Skeletal muscle tissue (tissue), 3 donors: ENCODE measurements at regions not wholly inside any gene's neighbourhood (a gene's known extent, or its start where the extent isn't known, plus 50 kb on each side); places are given as distances from the start of the nearest gene placed in this dataset.

Experiments
- H3K27ac ChIP-seq: one replicate; pipeline ENCODE4 v1.7.0; 2013; ENCODE audit warnings: mild to moderate bottlenecking, low read depth, low read length, inconsistent platforms
- H3K27me3 ChIP-seq, 3 donors: one replicate each; pipeline ENCODE4 v1.7.0; 2013; ENCODE audit warnings: low read length in 3 of 3; ENCODE audit not compliant: control insufficient read depth in 3 of 3, insufficient read depth in 3 of 3
- H3K36me3 ChIP-seq, 3 donors: one replicate each; pipeline ENCODE4 v1.7.0; 2013; ENCODE audit warnings: low read length in 3 of 3; ENCODE audit not compliant: control insufficient read depth in 3 of 3, insufficient read depth in 3 of 3
- H3K4me1 ChIP-seq, 3 donors: one replicate each; pipeline ENCODE4 v1.7.0; 2013; ENCODE audit warnings: low read length in 3 of 3, mild to moderate bottlenecking in 3 of 3; ENCODE audit not compliant: control insufficient read depth in 3 of 3, insufficient read depth in 3 of 3
- H3K4me3 ChIP-seq, 3 donors: one replicate each; pipeline ENCODE4 v1.7.0; 2013; ENCODE audit warnings: low read length in 3 of 3
- H3K9ac ChIP-seq, 3 donors: one replicate each; pipeline ENCODE4 v1.7.0; 2013; ENCODE audit warnings: low read length in 3 of 3, mild to moderate bottlenecking in 3 of 3, moderate library complexity in 2 of 3, low read depth in 1 of 3
- H3K9me3 ChIP-seq, 3 donors: one replicate each; pipeline ENCODE4 v1.7.0; 2013; ENCODE audit warnings: low read length in 3 of 3; ENCODE audit not compliant: control insufficient read depth in 3 of 3
- donor health status: Osteomylitis.

- H3K9ac ChIP-seq, result no peak overlapping the region
- H3K4me1 ChIP-seq, result peaks cover 0 to 2% (median 0%) of the 10 kb centered on the region in 3 donors
- H3K4me3 ChIP-seq, result no peak overlapping the region
- H3K27me3 ChIP-seq, result peaks cover 0 to 3% (median 2%) of the 10 kb centered on the region in 3 donors
- H3K9me3 ChIP-seq, result peaks cover 0 to 2% (median 0%) of the 10 kb centered on the region in 3 donors
- H3K27ac ChIP-seq, result no peak overlapping the region
- H3K36me3 ChIP-seq, result no peaks in the 10 kb centered on the region
Observed at GRCh38 chr7:68682910-68683309, 915.4 kb upstream of the AUTS2 start.

- Histone ChIP-seq H3K9me3 (peaks cover 0 to 2% (median 0%) of the 10 kb centered on the region in 3 donors), H3K9ac (no peak overlapping the region), H3K4me3 (no peak overlapping the region)
Observed at GRCh38 chr7:68684246-68684839, 913.9 kb upstream of the AUTS2 start.

GRCh38 chr7:68684996-68685395 is 913.3 kb upstream of the AUTS2 start:
- Histone ChIP-seq H3K27me3 (peaks cover 0 to 3% (median 2%) of the 10 kb centered on the region in 3 donors), H3K36me3 (no peaks in the 10 kb centered on the region), H3K27ac (no peak overlapping the region), H3K4me3 (no peak overlapping the region), H3K4me1 (peaks cover 0 to 2% (median 0%) of the 10 kb centered on the region in 3 donors), H3K9me3 (peaks cover 0 to 2% (median 0%) of the 10 kb centered on the region in 3 donors), H3K9ac (no peak overlapping the region)

More at GRCh38 chr7:68684246-68684839, 913.9 kb upstream of the AUTS2 start:
- Histone ChIP-seq H3K36me3 (no peaks in the 10 kb centered on the region), H3K27me3 (peaks cover 0 to 3% (median 2%) of the 10 kb centered on the region in 3 donors), H3K27ac (no peak overlapping the region), H3K4me1 (peaks cover 0 to 2% (median 0%) of the 10 kb centered on the region in 3 donors)

GRCh38 chr7:68688416-68689086 is 909.7 kb upstream of the AUTS2 start:
- peak overlapping the region in 1 of 3 donors; percentile 32 for H3K4me3 ChIP-seq
- H3K9me3 ChIP-seq, result peaks cover 0 to 2% (median 0%) of the 10 kb centered on the region in 3 donors
- no peak overlapping the region for H3K27ac ChIP-seq
- H3K27me3 ChIP-seq, result peaks cover 0 to 2% (median 0%) of the 10 kb centered on the region in 3 donors
- no peaks in the 10 kb centered on the region for H3K36me3 ChIP-seq
- H3K4me1 ChIP-seq, result peaks cover 0 to 2% (median 0%) of the 10 kb centered on the region in 3 donors
- no peak overlapping the region for H3K9ac ChIP-seq

GRCh38 chr7:68689087-68689433 is 909.2 kb upstream of the AUTS2 start:
- H3K9me3 ChIP-seq, result peaks cover 0 to 2% (median 0%) of the 10 kb centered on the region in 3 donors

GRCh38 chr7:68691261-68692216 is 906.7 kb upstream of the AUTS2 start:
- Histone ChIP-seq H3K9me3 (no peaks in the 10 kb centered on the region), H3K27ac (no peak overlapping the region)

More at GRCh38 chr7:68689087-68689433, 909.2 kb upstream of the AUTS2 start:
- no peaks in the 10 kb centered on the region for H3K36me3 ChIP-seq
- peaks cover 0 to 2% (median 0%) of the 10 kb centered on the region in 3 donors for H3K4me1 ChIP-seq
- peak overlapping the region in 1 of 3 donors; percentile 32 for H3K4me3 ChIP-seq
- H3K9ac ChIP-seq, result no peak overlapping the region
- H3K27ac ChIP-seq, result no peak overlapping the region
- H3K27me3 ChIP-seq, result peaks cover 0 to 2% (median 0%) of the 10 kb centered on the region in 3 donors

GRCh38 chr7:68692511-68692910 is 905.8 kb upstream of the AUTS2 start:
- no peaks in the 10 kb centered on the region for H3K27me3 ChIP-seq
- H3K4me3 ChIP-seq, result no peak overlapping the region
- no peak overlapping the region for H3K9ac ChIP-seq
- H3K36me3 ChIP-seq, result no peaks in the 10 kb centered on the region
- no peaks in the 10 kb centered on the region for H3K4me1 ChIP-seq
- no peak overlapping the region for H3K27ac ChIP-seq
- H3K9me3 ChIP-seq, result no peaks in the 10 kb centered on the region

More at GRCh38 chr7:68691261-68692216, 906.7 kb upstream of the AUTS2 start:
- H3K27me3 ChIP-seq, result no peaks in the 10 kb centered on the region
- no peaks in the 10 kb centered on the region for H3K4me1 ChIP-seq
- H3K36me3 ChIP-seq, result no peaks in the 10 kb centered on the region
- H3K4me3 ChIP-seq, result no peak overlapping the region
- H3K9ac ChIP-seq, result no peak overlapping the region

GRCh38 chr7:68694656-68695055 is 903.6 kb upstream of the AUTS2 start:
- Histone ChIP-seq H3K36me3 (no peaks in the 10 kb centered on the region), H3K4me1 (no peaks in the 10 kb centered on the region), H3K27me3 (no peaks in the 10 kb centered on the region), H3K27ac (no peak overlapping the region), H3K4me3 (no peak overlapping the region), H3K9me3 (no peaks in the 10 kb centered on the region), H3K9ac (no peak overlapping the region)

- Histone ChIP-seq H3K27me3 (no peaks in the 10 kb centered on the region), H3K36me3 (no peaks in the 10 kb centered on the region), H3K4me1 (no peaks in the 10 kb centered on the region), H3K4me3 (no peak overlapping the region), H3K9ac (no peak overlapping the region), H3K9me3 (no peaks in the 10 kb centered on the region), H3K27ac (no peak overlapping the region)
Observed at GRCh38 chr7:68697796-68698280, 900.4 kb upstream of the AUTS2 start.
